SK-N-SH (cell line): ENCODE measurements at regions not wholly inside any gene's neighbourhood (a gene's known extent, or its start where the extent isn't known, plus 50 kb on each side); places are given as distances from the start of the nearest gene placed in this dataset.

Experiments
- CTCF ChIP-seq: fragments of 200-600 bp; sonication (generic); IDR thresholded peaks from 2 replicates; pipeline ENCODE4 v1.6.1; 2017; ENCODE audit warnings: antibody characterized with exemption, mild to moderate bottlenecking, moderate library complexity
- EP300 ChIP-seq, 2 experiments: IDR thresholded peaks; 2 replicates each; pipeline versions ENCODE4 v1.4.0 to v1.6.1; 2012; ENCODE audit warnings: borderline replicate concordance in 1 of 2, low read depth in 1 of 2, low read length in 1 of 2
- EZH2phosphoT487 ChIP-seq: fragments of 200-600 bp; sonication (generic); IDR thresholded peaks from 2 replicates; pipeline ENCODE4 v1.6.1; 2017; ENCODE audit warnings: low read depth, mixed run types, mild to moderate bottlenecking, antibody characterized with exemption, moderate library complexity, borderline replicate concordance
- NRF1 ChIP-seq: IDR thresholded peaks from 2 replicates; pipeline ENCODE4 v1.6.1; 2012; ENCODE audit warnings: low read depth, mild to moderate bottlenecking, low read length
- POLR2AphosphoS5 ChIP-seq: IDR thresholded peaks from 2 replicates; pipeline ENCODE4 v1.6.1; 2012; ENCODE audit warnings: low read depth, low read length
- SMC3 ChIP-seq: IDR thresholded peaks from 2 replicates; pipeline ENCODE4 v1.6.1; 2012; ENCODE audit warnings: low read depth, low read length, improper control_type of control experiment
- TCF12 ChIP-seq: IDR thresholded peaks from 2 replicates; pipeline ENCODE4 v1.4.0; 2012
- YY1 ChIP-seq: IDR thresholded peaks from 2 replicates; pipeline ENCODE4 v1.4.0; 2012; ENCODE audit warnings: low read depth, mild to moderate bottlenecking

- TF ChIP-seq CTCF (no peak), NRF1 (no peak), EP300 (IDR thresholded peaks at IDR 0.05; ENCODE audit: borderline replicate concordance in 1 of 2, low read depth in 1 of 2, low read length in 1 of 2) (no peak), POLR2AphosphoS5 (no peak), EZH2phosphoT487 (no peak), SMC3 (no peak), TCF12 (no peak), YY1 (no peak)
Measured at GRCh38 chr6:96276305-96276704, 245.3 kb upstream of the UFL1 start.
